ENCODE measurements at regions not wholly inside any gene's neighbourhood (a gene's known extent, or its start where the extent isn't known, plus 50 kb on each side); places are given as distances from the start of the nearest gene placed in this dataset.
A peak's percentile ranks its signal among the peaks of the same experiment; 100 is the strongest.

DNA sequence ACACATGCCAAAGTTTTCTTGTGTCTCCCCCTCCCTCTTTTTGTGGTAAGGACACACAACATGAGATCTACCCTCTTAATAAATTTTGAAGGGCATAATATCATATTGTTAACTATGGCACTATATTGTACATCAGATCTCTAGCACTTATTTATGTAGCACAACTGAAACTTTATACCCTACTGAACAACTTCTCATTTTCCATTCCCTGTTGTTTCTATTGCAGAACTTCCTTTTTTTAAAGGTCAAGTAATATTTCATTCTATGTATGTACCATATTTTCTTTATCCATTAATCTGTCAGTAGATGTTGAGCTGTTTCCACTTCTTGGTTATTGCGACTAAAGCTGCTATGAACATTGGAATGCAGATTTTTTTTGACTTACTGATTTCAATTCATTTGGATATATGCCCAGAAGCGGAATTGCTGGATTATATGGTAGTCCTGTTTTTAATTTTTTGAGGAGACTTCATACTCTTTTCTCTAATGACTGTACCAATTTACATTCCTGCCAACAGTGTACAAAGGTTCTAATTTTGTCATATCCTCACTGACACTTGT, 305.3 kb downstream of the PRR16 start:
- no peak overlapping the region for H2BK15ac ChIP-seq (ENCODE audit: low read depth, low read length)
- H3K23ac ChIP-seq (ENCODE audit: low read depth, low read length), result no peak overlapping the region
- H4K20me1 ChIP-seq (ENCODE audit: insufficient read depth, low read length), result no peaks in the 10 kb centered on the region
- H3K4ac ChIP-seq (ENCODE audit: low read depth, low read length), result no peak overlapping the region
- H4K5ac ChIP-seq (ENCODE audit: low read depth, low read length), result no peak overlapping the region
- TF ChIP-seq MAZ (IDR thresholded peaks at IDR 0.05; ENCODE audit: borderline replicate concordance, low read depth, low read length), result no peak
- TF ChIP-seq RFX5 (IDR thresholded peaks at IDR 0.05; ENCODE audit: low read depth, low read length), result no peak
- H3K79me1 ChIP-seq (ENCODE audit: low read depth in 1 of 2, low read length in 2 of 2), result no peaks in the 10 kb centered on the region
- H3K27me3 ChIP-seq (ENCODE audit: control insufficient read depth, insufficient read depth, low read length), result no peaks in the 10 kb centered on the region
- no peaks in the 10 kb centered on the region for H3K4me1 ChIP-seq (ENCODE audit: control insufficient read depth, insufficient read depth, low read length)
- no peak overlapping the region for H2AK9ac ChIP-seq (replicated peaks; ENCODE audit: low read depth, low read length, poor library complexity)
- POLR2A ChIA-PET (ENCODE audit: unreplicated experiment), result no interaction called here
- H2AFZ ChIP-seq (replicated peaks; ENCODE audit: low read length, poor library complexity), result no peak overlapping the region
- H3K9me3 ChIP-seq (ENCODE audit: control insufficient read depth, insufficient read depth, low read length), result no peaks in the 10 kb centered on the region
- H2BK20ac ChIP-seq (ENCODE audit: low read depth, low read length), result no peak overlapping the region
- no peak overlapping the region for H4K8ac ChIP-seq (ENCODE audit: low read depth in 2 of 2, low read length in 2 of 2)
- H2AK5ac ChIP-seq (ENCODE audit: low read depth, low read length), result no peak overlapping the region
- in situ Hi-C loops (cut with MboI; ENCODE audit: low sequenced_read_pairs) (no loop called here), dilution Hi-C loops (cut with HindIII; ENCODE audit: low sequenced_read_pairs, unreplicated experiment) (no loop called here), intact Hi-C loops (cut with micrococcal nuclease) (no loop called here)
- H3K18ac ChIP-seq (ENCODE audit: low read depth, low read length), result no peak overlapping the region
- no peak overlapping the region for H3K14ac ChIP-seq (replicated peaks; ENCODE audit: low read depth, low read length)
- H3K9ac ChIP-seq (ENCODE audit: low read depth, low read length), result no peak overlapping the region
- H4K91ac ChIP-seq (ENCODE audit: insufficient read depth, low read depth, low read length), result no peak overlapping the region
- H3K56ac ChIP-seq (ENCODE audit: extremely low read depth, insufficient read depth, low read length), result no peak overlapping the region
- CTCF ChIA-PET, result no interaction called here
- H2BK120ac ChIP-seq (ENCODE audit: low read depth, low read length), result no peak overlapping the region
- no peaks in the 10 kb centered on the region for H3K36me3 ChIP-seq (ENCODE audit: control insufficient read depth, insufficient read depth, low read length)
- H3K9me1 ChIP-seq (ENCODE audit: insufficient read depth, low read length), result no peaks in the 10 kb centered on the region
- ATAC-seq (ENCODE audit: low read depth) (no peak), DNase-seq (peak; percentile 54)
- H3K4me3 ChIP-seq (ENCODE audit: insufficient read depth, low read depth, low read length), result no peak overlapping the region
- H3K4me2 ChIP-seq (ENCODE audit: low read depth, low read length), result no peak overlapping the region
- H2BK5ac ChIP-seq (ENCODE audit: low read depth, low read length, poor library complexity, severe bottlenecking), result no peak overlapping the region
- no CpG with 5 or more reads among the region's 2 CpGs for WGBS, 2 experiments (ENCODE audit: extremely low coverage in 2 of 2, insufficient read length in 1 of 2)
- H3K27ac ChIP-seq (ENCODE audit: insufficient read depth, low read length), result no peak overlapping the region
- no TSS peak for BruUV-seq (replicated peaks)

All from IMR-90 (cell line).